ENCODE measurements at regions not wholly inside any gene's neighbourhood (a gene's known extent, or its start where the extent isn't known, plus 50 kb on each side); places are given as distances from the start of the nearest gene placed in this dataset.
"Not testable (repeated sequence)": the region's sequence is repeated elsewhere in the genome, so short reads cannot be mapped to it uniquely, and the experiment has no call there.

GRCh38 chr12:61111218-61111617 lies 1149.0 kb upstream of the USP15 start:
- no peak for DNase-seq

- no peak for DNase-seq
Observed at GRCh38 chr12:61137677-61138414, 1122.4 kb upstream of the USP15 start.

- no peak for DNase-seq
Observed at GRCh38 chr12:61138415-61138759, 1121.8 kb upstream of the USP15 start.

- no peak for DNase-seq
Observed at GRCh38 chr12:61161961-61162360, 1098.2 kb upstream of the USP15 start.

GRCh38 chr12:61188801-61189595 lies 1071.2 kb upstream of the USP15 start:
- no peak for DNase-seq

- no peak for DNase-seq
Observed at GRCh38 chr12:61213646-61214045, 1046.6 kb upstream of the USP15 start.

GRCh38 chr12:61220337-61220736 lies 1039.9 kb upstream of the USP15 start:
- no peak for DNase-seq

- DNase-seq = no peak
Observed at GRCh38 chr12:61232040-61232439, 1028.2 kb upstream of the USP15 start.

GRCh38 chr12:61250303-61250702 lies 1009.9 kb upstream of the USP15 start:
- DNase-seq = no peak

GRCh38 chr12:61251076-61251475 lies 1009.1 kb upstream of the USP15 start:
- DNase-seq = no peak

GRCh38 chr12:61254225-61254624 lies 1006.0 kb upstream of the USP15 start:
- no peak for DNase-seq

- not testable (repeated sequence) for DNase-seq
Observed at GRCh38 chr12:61264294-61264693, 995.9 kb upstream of the USP15 start.

GRCh38 chr12:61267474-61267873 lies 992.7 kb upstream of the USP15 start:
- DNase-seq = no peak

GRCh38 chr12:61272441-61272840 lies 987.8 kb upstream of the USP15 start:
- DNase-seq = no peak

- no peak for DNase-seq
Observed at GRCh38 chr12:61282790-61283575, 977.2 kb upstream of the USP15 start.

- no peak for DNase-seq
Observed at GRCh38 chr12:61290473-61290872, 969.7 kb upstream of the USP15 start.

GRCh38 chr12:61291647-61292046 lies 968.6 kb upstream of the USP15 start:
- DNase-seq = no peak

GRCh38 chr12:61294011-61294410 lies 966.2 kb upstream of the USP15 start:
- not testable (repeated sequence) for DNase-seq

- no peak for DNase-seq
Observed at GRCh38 chr12:61301817-61302216, 958.4 kb upstream of the USP15 start.

- DNase-seq = no peak
Observed at GRCh38 chr12:61302282-61302681, 957.9 kb upstream of the USP15 start.

- DNase-seq = no peak
Observed at GRCh38 chr12:61308220-61308619, 952.0 kb upstream of the USP15 start.

GRCh38 chr12:61311413-61311812 lies 948.8 kb upstream of the USP15 start:
- DNase-seq = no peak

- DNase-seq = no peak
Observed at GRCh38 chr12:61348871-61349270, 911.3 kb upstream of the USP15 start.

GRCh38 chr12:61355105-61355504 lies 905.1 kb upstream of the USP15 start:
- no peak for DNase-seq

Data from inflammatory macrophage treated with lipopolysaccharide for 1 hour (primary cell).